ENCODE measurements at regions not wholly inside any gene's neighbourhood (a gene's known extent, or its start where the extent isn't known, plus 50 kb on each side); places are given as distances from the start of the nearest gene placed in this dataset.

DNA sequence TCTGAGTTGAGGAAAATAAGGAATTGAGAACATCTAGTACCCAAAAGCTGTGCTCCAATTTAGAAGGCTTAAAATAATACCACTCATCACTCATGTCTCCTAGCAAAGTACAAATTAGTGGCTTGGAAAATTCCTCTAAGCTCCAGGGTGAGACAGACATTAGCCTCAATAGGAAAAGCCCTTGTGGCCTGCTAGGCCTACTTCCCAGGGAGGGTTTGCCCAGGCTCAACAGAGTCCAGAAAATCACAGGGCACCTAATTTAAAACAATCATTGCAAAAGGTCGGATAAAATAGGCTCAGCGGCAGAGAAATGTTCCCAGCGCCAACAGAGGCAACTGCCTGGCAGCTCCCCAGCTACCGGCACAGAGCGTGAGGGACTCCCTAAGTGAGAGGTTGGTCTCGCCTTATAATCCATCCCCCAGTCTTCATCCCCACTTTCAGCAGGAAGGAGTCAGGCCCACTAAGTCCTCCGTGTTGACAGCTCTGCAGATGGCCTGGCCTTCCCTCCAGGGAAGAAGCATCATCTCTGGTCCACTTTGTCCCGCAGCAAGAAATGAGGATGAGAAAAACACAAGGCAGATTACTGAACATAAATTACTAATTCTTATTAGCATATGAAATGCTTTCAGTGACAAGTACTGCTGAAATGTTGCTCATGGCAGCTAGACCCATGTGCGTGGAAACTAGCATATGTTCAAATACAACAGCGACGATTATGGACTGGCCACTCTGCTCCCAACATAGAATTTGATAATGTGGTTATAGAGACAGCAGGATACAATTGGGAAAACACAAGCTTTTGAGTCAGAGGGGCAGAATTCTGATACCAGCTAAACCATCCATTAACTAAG, 1177.7 kb upstream of the AUTS2 start:
- peak; percentile 31 for DNase-seq

DNA sequence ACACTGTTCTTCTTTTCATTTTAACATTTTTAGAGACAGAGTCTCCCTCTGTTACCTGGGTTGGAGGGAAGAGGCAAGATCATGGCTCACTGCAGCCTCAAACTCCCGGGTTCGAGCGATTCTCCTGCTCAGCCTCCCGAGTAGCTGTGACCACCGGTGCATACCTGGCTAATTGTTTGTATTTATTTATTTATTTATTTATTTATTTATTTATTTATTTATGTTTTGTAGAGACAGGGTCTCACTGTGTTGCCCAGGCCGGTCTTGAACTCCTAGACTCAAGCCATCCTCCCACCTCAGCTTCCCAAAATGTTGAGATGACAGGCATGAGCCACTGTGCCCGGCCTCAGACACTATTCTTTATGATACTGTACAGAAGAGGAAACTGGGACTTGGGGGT, 1176.6 kb upstream of the AUTS2 start:
- DNase-seq, result peak; percentile 2

DNA sequence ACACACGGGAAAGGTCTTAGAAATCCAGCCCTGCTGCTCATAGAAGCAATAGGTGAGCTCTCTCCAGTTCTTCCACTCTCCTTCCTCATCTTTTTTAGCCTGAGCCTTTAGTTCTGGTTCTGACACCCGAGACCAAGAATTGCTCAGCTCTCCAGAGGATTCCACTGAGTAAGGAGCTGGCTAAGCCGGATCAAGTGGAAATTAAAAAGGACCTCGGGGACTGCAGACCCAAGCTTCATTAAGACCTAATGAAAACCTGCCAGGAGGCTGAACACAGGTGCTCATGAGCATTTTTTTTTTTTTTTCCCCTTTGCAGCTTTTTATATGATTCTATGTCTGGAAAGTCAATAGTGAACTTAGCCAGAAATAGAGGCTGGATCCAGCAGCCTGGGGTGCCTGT, 1176.0 kb upstream of the AUTS2 start:
- no peak for DNase-seq

DNA sequence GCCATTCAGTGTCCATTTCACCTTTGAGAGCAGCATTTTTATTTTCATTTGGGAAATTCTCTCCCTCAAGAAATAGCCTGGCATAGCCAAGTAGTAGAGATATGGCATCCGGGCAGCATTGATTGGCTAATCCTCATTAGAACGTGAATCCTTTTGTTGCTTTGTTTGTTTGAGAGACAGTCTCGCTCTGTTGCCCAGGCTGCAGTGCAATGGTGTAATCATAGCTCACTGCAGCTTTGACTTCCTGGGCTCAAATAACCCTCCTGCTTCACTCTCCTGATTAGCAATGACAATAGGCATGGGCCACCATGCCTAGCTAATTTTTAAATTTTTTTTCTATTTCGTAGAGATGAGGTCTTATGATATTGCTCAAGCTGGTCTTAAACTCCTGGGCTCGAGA, 1174.9 kb upstream of the AUTS2 start:
- DNase-seq, result no peak

DNA sequence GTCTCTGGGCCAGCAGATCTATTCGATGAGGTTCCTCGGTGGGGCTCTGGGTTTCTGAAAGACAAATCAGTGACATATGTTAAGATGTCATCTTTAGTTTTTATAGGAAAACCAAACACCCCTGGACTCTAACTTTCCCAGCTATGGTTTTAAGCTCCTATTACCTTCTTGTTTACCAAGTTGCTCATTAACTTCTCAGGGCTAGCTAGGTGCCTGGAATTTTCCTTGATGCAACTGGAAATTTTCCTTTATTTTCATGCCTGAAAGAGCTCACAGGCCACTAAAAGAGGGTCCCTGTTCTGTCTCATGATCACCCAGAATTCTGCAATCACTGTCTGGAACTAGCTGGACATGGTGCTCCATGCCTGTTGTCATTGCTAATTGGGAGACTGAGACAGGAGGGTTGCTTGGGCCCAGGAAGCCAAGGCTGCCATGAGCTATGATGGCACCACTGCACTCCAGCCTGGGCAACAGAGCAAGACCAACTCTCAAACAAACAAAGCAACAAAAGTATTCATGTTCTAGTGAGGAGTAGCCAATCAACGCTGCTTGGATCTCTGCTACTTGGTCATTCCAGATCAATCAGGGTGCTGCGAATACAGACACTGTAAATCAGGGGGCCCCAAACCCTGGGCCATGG, 1173.5 kb upstream of the AUTS2 start:
- peak; percentile 29 for DNase-seq

DNA sequence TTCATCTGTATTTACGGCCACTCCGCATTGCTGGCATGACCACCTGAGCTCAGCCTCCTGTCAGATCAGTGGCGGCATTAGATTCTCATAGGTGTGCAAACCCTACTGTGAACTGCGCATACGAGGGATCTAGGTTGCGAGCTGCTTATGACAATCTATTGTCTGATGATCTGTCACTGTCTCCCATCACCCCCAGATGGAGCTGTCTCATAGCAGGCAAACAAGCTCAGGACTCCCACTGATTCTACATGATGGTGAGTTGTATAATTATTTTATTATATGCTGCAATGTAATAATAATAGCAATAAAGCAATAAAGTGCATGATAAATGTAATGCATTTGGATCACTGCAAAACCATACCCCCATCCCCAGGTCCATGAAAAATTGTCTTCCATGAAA, 1172.9 kb upstream of the AUTS2 start:
- DNase-seq, result no peak

DNA sequence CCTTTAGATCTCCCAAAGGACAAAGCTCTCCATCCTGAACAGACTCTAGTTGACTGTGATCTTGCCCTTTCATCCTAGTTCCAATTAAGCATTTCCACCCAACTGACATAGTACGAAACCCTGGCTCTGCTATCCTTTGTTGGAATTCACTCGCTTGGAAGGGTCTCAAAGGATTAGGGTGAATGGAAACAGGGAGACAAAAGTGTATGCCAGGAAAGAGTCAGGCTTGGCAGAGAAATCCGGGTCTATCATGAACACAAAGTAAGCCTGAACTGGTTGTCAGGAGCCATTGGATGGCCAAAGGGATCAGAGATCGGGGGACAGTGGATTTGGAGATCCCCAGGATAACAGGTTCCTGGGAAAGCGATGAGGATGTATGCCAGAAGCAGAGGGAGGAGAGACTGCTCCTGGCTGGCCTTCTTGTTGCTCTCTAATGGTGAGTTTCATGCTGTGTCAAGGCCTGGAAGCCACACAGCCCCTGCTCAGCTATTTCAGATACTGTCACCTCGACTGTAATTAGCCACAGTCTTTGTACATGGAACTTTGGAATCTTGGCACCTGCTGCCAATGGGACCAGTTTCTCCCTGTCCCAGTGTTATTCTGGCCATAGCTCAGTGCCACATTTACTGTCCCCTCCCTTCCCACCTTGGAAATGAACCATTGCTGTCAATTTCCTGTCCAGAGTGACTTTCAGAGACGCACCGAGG, 1168.7 kb upstream of the AUTS2 start:
- DNase-seq, result peak; percentile 15

DNA sequence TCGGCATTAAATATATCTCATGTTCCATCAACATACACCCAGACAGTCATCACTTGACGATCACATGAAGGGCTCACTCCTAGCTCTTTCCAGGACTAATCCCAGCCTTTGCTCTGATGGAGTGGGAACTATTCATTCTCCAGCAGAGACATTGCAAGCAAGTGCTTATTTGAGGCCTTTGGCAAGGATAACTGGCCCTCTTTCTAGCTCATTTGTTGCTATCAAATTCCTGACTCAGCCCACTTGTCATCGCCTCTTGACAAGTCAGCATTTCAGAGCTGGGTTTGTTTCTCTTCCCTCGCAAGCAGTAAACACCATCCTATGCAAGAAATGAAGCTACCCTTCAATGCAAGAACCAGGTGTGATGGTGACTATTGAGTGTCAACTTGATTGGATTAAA, 1165.7 kb upstream of the AUTS2 start:
- peak; percentile 13 for DNase-seq

DNA sequence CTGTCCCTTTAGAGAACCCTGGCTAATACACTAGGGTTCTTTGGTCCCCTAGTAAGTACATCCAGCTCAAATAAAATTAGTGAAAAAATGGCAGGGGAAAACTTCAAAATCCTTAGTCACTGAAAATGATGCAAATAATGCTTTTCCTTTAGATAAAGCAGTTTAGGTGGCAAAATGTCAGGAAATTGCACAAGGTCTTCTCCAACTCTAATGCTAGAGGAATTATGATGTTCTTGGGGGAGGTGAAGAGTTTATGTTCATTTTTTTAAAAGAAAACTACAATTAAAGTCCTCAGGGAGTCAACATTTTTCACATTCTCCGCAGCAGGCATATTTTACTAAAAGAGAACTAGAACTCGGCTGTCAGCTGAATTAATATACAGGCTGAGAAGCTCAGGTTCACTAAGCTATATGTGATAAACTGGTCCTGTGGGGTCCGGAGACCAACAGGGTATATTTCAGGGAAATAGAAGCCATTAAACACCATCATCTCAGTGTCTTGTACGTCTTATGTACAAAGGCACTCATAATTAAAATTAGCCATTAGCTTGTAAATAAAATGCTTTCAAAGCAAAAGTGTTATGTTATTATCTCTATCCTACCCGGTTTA, 1164.7 kb upstream of the AUTS2 start:
- DNase-seq, result no peak

DNA sequence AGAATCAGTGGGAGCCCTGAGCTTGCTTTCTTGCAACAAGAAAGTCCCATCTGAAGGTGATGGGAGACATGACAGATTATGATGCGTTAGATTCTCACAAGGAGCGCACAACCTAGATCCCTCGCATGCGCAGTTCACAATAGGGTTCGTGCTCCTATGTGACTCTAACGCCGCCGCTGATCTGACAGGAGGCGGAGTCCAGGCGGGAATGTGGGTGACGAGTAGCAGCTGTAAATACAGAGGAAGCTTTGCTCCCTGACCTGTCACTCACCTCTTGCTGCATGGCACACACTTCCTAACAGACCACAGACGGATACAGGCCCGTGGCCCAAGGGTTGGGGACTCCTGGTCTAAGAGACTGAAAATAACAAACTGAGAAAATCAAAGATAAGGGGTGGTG, 1163.4 kb upstream of the AUTS2 start:
- peak; percentile 53 for DNase-seq

DNA sequence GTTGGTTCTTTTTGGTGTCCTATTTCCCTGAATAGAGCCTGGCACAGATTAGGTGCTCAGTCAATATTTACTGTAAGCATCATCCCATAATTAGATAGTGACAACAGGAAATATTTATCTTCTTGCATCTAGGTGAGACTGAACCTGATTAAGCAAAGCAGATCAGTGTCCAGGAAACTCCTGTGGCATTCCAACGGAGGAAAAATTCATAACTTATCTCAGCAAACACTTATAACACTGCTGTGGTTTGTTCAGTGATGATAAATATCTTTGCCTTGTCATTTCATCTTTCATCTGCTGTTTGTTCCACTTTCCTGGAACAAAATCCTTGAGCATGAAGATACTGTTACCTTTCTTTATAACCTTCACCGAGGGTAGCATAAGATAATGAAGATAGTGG, 1160.3 kb upstream of the AUTS2 start:
- no peak for DNase-seq

DNA sequence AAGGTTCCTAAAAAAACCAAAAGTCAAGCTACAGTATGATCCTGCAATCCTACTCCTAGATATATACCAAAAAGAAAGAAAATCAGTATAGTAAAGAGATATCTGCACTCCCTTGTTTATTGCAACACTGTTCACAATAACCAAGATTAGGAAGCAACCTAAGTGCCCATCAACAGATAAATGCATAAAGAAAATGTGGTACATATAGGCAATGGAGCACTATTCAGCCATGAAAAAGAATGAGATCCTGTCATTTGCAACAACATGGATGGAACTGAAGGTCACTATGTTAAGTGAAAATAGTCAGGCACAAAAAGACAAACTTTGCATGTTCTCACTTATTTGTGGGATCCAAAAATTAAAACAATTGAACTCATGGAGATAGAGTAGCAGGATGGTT, 1159.5 kb upstream of the AUTS2 start:
- no peak for DNase-seq

DNA sequence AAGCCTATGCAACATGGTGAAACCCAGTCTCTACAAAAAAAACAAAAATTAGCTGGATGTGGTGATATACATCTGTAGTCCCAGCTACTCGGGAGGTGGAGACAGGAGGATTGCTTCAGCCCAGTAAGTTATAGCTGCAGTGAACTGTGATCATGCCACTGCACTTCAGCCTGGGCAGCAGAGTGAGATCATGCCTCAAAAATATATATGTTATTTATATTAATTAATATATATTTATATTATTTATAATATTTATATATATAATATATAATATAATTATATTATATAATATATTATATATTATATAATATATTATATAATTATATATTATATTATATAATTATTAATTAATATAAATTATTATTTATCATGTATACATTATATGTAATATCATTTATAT, 1158.4 kb upstream of the AUTS2 start:
- no peak for DNase-seq

DNA sequence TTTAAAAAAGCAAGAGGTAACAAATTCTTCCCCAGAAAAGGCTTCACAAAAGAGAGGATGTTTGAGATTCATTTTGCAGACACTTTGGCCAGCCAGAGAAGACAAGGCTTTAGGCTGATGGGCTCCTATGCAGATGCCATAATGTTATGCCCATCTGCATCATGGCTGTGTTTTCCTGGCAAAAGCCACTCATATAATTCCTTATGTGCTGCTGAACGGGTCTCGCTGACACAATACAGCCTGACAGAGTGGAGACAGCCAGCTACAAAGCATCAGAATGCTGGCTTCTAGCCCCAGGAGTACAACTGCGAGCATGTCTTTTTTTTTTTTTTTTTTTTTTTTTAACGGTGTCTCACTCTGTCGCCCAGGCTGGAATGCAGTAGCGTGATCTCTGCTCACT, 1157.4 kb upstream of the AUTS2 start:
- no peak for DNase-seq

DNA sequence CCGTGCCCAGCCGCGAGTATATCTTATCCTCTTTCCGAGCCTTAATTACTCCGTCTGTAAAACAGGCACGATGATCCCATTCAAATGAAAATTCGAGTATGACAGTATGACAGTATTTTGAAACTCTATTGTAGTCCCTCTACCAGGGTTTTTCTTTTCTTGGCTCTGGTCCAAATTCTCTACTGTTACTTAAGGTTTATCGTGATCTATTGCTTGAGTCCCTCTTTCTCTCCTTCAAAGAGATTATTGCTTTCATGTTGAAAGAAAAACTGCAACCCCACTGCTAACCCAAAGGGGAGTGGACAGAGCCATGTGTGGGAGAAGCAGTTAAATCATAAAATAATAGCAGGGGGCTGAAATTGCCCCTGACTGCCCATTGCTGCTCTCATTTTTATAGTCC, 1156.6 kb upstream of the AUTS2 start:
- DNase-seq, result no peak

DNA sequence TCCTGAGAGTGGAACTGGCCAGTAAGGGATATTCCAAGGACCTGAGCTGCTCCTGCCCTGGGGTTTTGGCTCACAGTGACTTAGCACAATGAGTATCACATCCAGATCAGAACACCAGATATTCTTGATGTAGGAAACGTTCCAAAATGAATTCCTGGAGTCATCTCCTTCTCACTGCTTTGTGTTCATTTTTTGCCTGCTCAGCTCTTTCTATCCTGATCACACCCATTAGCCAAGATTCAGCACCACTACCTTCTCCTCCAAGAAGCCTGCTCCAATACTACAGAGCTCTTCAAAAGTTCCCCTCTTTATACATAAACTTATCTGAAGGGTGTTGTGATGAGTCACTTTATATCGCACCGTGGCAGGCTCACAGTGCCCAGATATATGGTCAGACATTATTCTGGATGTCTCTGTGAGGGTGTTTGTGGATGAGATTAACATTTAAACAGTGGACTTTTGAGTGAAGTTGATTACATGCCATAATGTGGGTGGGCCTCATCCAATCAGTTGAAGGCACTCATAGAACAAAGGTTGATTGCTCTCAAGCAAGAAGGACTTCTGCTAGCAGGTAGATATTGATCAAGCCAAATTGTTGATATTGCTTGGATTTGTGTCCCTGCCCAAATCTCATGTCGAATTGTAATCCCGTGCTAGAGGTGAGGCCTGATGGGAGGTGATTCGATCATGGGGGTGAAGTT, 1155.2 kb upstream of the AUTS2 start:
- no peak for DNase-seq

DNA sequence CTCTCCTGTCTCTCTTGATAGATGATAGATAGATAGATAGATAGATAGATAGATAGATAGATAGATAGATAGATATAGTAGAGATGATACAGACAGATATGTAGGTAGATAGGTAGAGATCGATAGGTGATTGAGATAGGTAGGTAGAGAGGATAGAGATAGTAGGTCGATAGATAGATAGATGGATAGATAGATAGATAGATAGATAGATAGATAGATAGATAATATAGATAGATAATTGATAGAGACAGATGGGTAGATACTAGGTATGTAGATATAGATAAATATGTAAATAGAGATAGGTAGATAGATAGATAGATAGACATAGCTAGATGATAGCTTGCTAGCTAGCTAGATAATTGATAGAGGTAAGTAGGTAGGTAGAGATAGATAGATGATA, 1154.2 kb upstream of the AUTS2 start:
- DNase-seq, result no peak

DNA sequence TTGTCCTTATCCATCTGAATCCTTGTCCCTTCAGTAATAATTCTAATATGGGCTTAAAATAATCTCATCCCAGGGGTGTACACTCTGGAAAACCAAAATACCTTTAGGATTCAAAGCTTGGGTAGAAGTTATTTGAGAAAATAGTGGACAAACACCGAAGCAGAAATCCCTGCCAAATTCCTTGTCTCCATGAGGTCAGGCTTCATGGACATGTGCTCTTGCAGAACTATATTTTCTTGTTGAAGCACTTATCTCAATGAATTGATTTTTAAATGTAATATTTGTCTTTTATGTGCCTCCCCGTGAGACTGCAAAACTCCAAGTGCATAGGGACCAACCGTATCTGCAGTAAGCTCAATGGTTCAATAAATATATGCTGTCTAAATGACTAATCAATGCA, 1153.3 kb upstream of the AUTS2 start:
- no peak for DNase-seq

DNA sequence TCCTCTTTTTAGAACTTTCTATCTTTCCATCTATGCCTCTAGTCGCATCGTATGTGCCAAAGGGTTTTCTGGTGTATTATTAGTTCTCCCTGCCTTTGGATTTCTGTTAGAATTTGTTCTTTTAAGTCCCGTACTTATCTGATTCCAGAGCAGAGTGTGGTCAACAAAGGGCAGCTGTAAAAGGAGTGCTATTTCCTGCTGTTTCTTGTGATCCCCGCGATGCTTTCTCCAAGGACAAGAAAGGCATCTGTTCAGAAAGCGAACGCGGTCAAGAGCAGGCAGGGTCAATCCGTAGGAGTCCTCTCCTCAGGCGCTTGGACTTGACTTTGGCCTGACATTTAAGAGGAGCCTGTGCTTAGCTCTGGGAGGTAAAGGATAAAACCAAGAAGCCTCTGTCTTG, 1152.1 kb upstream of the AUTS2 start:
- DNase-seq, result no peak

DNA sequence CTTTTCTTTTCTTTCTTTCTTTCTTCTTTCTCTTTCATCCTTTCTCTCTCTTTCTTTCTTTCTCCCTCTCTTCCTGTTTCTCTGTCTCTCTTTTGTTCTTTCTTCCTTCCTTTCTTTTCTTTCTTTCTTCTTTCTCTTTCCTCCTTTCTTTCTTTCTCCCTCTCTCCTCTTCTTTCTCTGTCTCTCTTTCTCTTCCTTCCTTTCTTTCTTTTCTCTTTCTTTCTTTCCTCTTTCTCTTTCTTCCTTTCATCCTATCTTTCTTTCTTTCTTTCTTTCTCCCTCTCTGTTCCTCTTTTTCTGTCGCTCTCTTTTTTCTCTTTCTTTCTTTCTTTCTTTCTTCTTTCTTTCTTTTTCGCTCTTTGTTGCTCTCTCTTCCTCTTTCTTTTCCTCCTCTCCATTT, 1149.2 kb upstream of the AUTS2 start:
- DNase-seq, result no peak

DNA sequence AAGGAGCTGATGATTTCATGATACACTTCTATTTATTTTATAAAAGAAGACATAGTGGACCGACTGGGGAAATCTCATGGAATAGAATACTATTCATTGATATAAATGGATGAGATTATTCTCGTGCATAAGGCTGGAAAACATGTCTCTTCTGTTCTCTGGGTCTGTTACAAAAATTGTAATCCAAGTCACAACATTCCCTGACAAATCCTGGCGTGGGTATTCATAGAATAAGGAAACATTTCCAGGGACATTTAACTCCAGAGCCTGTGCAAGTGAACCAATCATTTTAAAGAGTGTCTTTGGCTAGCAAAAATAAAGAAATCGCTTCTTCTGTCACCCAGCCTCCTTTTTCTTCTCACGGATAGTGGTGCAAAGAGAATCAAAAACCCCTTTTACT, 1148.5 kb upstream of the AUTS2 start:
- DNase-seq, result peak; percentile 2

DNA sequence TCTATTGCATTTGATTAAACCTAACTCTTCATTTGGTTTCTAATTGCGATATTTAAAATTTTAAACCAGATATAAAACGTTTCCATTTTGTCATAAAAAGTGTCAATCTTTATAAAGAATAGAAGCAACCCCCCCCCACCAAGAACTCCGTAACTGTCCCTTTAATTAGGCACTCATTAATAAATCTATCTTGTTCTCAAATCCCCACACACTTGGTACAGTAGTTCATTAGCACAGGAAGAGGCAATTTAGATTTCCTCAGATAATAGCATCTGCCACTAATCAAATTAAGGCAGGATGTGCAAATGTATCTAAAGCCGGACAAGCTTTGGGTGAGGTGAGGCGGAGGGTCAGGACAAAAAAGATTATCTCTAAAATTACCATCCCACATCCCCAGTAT, 1143.3 kb upstream of the AUTS2 start:
- DNase-seq, result peak; percentile 1

DNA sequence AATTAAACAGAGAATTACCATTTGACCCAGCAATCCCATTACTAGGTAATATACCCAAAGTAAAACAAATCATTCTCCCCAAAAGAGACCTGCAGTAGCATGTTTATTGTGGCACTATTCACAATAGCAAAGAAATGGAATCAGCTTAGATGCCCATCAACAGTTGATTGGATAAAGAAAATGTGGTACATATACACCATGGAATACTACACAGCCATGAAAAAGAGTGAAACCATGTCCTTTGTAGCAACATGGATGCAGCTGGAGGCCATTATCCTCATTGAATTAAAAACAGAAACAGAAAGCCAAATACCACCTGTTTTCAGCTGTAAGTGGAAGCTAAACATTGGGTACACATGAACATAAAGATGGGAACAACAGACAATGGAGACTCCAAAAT, 1141.8 kb upstream of the AUTS2 start:
- no peak for DNase-seq

All from islet precursor cell (in vitro differentiated cells).